GM12872 (cell line): ENCODE measurements at regions not wholly inside any gene's neighbourhood (a gene's known extent, or its start where the extent isn't known, plus 50 kb on each side); places are given as distances from the start of the nearest gene placed in this dataset.

Experiments
- CTCF ChIP-seq: IDR thresholded peaks from 3 replicates; pipeline ENCODE4 v1.5.1; 2011; ENCODE audit warnings: low read depth, mild to moderate bottlenecking, low read length, moderate library complexity; ENCODE audit not compliant: insufficient read depth

- no peak for TF ChIP-seq CTCF
Measured at GRCh38 chr20:19926591-19926990, 90.6 kb upstream of the NAA20 start.

GRCh38 chr20:19928328-19929011 is 88.7 kb upstream of the NAA20 start:
- no peak for TF ChIP-seq CTCF

- TF ChIP-seq CTCF: no peak
Measured at GRCh38 chr20:19929012-19929360, 88.2 kb upstream of the NAA20 start.

- no peak for TF ChIP-seq CTCF
Measured at GRCh38 chr20:19929481-19930145, 87.5 kb upstream of the NAA20 start.

- TF ChIP-seq CTCF: no peak
Measured at GRCh38 chr20:19930426-19930825, 86.7 kb upstream of the NAA20 start.

GRCh38 chr20:19932170-19932667 is 84.9 kb upstream of the NAA20 start:
- no peak for TF ChIP-seq CTCF

- no peak for TF ChIP-seq CTCF
Measured at GRCh38 chr20:19934792-19935491, 82.2 kb upstream of the NAA20 start.
